GM19372 (cell line): ENCODE measurements at regions not wholly inside any gene's neighbourhood (a gene's known extent, or its start where the extent isn't known, plus 50 kb on each side); places are given as distances from the start of the nearest gene placed in this dataset.

Source experiments
- ATAC-seq: cut with Tn5 transposase; IDR thresholded peaks from one replicate; pipeline ENCODE4 v1.9.1; 2021; ENCODE audit warnings: mild to moderate bottlenecking, low read depth, moderate library complexity; ENCODE audit not compliant: unreplicated experiment

DNA sequence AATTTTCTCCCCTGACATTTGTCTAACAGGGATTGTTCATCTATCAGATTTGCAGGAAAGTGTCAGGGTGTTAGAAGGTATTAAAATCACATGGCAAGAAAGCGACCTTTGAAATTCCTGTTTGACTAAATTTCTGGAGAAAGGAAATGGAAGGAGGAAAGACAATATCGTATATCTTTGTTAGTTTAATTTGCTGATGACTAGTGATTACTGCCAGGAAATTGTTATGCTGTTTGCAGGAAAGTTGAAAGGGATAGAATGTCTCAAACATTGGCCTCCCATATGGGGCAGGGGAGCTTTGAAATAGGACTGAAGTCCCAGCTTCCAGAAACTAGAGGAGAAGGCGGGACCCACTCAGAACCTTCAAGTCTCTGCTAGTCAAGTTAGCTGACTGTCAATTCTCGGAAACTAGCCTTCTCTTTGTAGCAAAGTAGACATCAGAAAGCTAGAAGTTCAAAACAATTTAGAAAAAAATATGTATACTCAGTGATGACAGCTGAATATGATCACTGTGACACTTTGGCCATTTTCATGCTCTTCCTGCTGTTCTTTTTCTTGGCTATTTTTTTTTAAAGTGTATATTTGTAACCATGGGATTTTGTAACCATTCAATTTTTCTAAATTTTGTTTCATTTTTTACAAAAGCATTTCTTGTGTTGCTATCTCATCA lies 53.4 kb upstream of the RALGAPA2 start:
- no peak for ATAC-seq

DNA sequence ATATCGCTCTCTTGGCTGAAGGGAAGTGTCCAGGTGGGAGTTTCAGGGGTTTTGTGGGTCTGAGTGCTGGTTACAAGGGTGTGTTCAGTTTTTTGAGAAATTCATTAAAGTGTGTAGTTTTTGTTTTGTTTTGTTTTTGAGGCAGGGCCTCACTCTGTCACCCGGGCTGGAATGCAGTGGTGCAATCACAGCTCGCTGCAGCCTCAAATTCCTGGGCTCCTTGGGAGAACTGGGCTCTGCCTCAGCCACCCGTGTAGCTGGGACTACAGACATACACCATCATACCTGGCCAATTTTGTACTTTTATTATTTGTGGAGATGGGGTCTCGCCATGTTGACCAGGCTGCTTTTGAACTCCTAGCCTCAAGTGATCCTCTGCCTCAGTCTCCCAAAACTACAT lies 51.2 kb upstream of the RALGAPA2 start:
- ATAC-seq, result no peak
